ENCODE measurements at regions not wholly inside any gene's neighbourhood (a gene's known extent, or its start where the extent isn't known, plus 50 kb on each side); places are given as distances from the start of the nearest gene placed in this dataset.
A peak's percentile ranks its signal among the peaks of the same experiment; 100 is the strongest.

DNA sequence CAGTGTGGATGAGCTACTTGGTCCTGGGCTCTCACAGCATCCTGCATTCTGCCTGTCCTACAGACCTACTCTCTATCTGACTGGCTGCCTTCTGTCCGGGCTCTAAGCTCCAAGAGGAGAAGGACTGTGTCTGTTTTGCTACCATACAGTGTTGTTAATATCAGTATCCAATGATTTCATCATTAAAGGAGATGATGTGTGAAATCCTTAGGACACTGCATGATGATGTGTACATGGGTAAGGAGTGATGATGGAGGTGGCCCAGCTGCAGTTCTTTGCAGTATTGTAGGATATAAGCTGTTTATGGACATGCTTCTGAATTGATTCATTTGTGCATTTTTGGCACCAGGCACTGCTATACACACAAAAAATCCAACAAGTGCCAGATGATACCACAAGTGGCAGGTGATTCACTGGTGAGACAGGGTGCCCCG, 536.9 kb upstream of the CDH11 start:
- DNase-seq, result no peak

DNA sequence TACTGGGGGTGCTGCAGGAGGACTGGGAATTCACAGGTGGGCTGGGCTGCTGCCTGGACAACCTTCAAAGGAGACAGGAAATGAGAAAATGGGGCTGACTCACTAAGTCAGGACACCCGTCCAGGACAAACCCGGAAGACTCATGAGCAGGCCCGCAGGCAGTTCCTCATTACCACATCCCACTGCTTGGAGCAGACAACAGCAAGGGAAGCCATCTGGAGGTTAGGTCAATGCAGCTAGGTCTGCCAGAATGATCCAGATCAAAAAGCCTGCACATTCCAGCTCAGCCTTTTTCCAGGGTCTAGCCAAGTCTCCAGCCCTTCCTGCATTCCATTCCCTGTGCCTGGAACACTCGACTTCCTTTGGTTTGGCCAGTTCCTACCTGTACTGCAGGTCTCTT, 536.5 kb upstream of the CDH11 start:
- no peak for DNase-seq

DNA sequence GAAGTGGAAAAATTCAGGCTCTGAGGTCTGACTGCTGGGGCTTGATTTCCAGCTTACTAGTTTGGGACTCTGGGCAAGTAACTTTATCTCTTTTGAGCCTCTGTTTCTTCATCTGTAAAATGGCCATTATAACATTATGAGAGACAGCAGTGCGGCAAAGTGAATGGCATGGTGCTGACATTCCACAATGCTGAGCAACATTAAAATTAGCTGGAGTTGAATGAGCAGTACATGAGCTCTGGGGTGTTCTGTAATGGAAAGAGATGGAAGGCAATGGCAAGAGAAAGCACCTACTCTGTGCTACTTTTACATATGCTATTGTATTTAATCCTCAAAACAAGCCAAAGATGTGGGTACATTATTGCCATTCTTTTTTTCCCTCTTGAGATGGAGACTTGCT, 535.7 kb upstream of the CDH11 start:
- DNase-seq, result no peak

- no peak for DNase-seq
These were observed 535.2 kb upstream of the CDH11 start for GRCh38 chr16:65657071-65657494.

GRCh38 chr16:65655802-65656201, 533.9 kb upstream of the CDH11 start:
- no peak for DNase-seq

GRCh38 chr16:65648101-65648500, 526.2 kb upstream of the CDH11 start:
- DNase-seq, result no peak

DNA sequence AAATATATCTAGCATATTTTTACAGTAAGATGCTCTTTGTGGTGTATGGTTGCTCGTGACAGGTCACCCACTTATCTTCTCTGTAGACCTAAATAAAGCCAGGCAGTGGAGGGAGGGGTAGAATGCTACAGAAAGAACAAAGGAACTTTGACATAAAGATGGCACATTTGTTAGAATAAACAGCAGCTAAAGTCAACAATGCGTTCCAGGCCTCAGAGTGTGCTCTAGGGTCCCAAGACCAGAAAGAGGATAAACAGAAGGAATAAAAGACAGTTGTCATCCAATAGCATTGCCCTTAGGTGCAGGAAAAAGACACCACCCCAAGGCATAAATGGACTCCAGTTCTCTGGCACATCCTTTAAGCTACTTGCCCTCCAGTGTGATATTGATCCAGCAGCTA, 523.0 kb upstream of the CDH11 start:
- DNase-seq, result no peak

GRCh38 chr16:65641762-65642289, 520.0 kb upstream of the CDH11 start:
- DNase-seq, result no peak

DNA sequence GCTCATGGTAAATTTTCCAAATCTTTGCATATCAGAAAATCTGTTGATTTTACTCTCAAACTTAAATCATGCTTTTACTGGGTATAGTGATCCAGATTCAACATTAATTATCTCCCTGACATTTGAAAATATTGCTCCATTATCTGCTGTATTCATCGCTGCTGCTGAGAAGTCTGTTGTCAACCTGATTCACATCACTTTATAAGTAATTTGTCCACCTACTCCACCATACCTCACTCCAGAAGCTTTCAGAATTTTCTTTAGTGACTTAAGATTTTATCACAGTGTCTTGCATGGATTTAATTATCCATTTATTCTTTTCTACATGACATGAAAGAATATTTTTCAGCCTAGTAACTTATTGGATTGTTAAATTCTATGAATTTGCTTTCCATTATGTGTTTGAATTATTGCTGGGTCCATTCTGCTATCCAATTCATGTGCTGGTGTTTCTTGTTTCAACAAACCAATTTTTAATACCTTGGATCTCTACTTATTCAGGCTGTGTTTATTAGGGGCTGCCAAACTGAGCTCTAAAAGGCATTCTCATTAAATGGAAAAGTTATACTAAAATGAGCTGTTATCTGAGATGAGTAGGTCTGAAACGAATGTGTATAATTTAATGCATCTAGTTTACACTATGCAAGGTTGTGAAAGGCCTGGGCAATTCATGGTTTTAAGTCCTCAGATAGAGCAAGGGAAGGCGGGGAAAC, 519.3 kb upstream of the CDH11 start:
- DNase-seq, result no peak

- DNase-seq, result no peak
These were observed 513.0 kb upstream of the CDH11 start for GRCh38 chr16:65634833-65635232.

- DNase-seq, result no peak
These were observed 512.4 kb upstream of the CDH11 start for GRCh38 chr16:65634291-65634690.

DNA sequence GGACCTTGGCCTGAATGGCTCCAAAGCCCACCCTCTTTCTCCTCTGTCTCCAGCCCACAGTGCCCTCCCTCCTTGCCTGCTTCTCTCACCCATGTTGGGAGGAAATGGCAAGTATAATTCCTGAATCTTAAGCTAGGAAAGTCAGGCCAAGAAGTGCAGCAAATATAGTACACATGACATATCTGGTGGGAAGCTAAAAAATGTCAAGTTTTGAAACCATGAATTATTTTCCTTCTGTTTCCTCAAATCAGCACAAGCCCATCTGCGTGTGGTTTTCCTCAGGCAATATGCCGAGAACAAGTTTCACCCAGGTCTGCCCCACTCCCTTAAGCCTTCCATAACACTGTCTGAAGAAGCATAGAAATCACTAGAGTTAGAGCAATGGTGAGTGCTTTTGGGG, 502.8 kb upstream of the CDH11 start:
- no peak for DNase-seq

DNA sequence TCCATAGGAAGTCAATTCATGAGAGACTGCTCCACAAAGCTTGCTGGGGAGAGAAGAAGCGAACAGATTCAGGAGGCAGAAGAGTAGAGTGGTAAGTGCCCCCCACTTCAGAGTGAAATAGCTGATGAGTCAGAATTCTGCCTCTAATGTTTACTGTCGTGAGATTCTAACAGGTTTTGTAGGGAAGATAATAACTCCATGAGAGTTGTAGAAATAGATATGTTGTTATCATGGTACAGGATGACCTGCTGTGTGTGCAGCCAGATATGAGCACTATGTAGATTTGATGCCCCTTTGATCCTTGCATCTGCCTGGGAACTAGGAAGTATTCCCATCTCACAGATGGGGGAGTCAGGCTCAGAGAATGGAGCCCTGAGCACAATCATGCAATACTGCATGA, 502.4 kb upstream of the CDH11 start:
- DNase-seq, result no peak

- no peak for DNase-seq
These were observed 501.0 kb upstream of the CDH11 start for GRCh38 chr16:65622871-65623270.

DNA sequence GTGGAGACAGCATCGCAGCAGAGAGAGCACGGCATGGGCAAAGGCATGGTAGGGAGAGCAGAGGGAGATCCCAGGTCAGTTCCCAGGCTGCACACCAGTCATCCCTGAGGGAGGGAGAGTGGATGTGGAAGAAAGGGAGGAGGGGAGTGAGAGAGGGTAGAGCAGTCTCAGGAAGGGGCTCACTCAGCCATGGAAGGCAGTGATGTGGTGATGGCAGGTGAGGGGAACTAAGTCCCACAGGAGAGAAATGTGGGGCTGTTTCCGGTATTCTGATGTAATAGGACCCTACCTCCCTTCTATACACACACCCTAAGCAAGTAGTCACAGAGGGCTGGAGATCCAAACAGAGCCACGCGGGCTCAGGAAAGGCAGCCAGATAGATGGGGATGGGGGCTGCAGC, 500.3 kb upstream of the CDH11 start:
- no peak for DNase-seq

- peak in 1 of 3 experiments; percentile 1 for DNase-seq
These were observed 499.8 kb upstream of the CDH11 start for GRCh38 chr16:65621640-65622039.

DNA sequence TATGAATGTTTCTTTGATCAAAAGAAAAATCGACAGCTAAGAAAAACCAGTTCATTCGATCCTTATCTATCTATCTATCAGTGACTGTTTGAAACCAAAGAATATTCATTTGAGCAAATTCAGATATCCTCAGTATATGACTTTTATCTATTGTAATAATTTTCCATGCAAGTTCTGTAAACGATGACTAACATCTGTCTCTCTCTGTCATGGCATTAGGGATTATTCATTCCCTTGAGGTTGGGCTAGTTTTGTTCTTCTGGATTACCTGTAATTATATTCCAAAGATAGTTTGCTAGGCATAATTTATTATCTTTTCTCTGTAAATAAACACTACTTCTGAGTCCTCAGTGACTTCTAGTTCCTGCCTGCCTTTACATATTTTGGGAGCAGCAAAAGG, 497.7 kb upstream of the CDH11 start:
- no peak for DNase-seq

- DNase-seq, result no peak
These were observed 497.1 kb upstream of the CDH11 start for GRCh38 chr16:65618931-65619330.

DNA sequence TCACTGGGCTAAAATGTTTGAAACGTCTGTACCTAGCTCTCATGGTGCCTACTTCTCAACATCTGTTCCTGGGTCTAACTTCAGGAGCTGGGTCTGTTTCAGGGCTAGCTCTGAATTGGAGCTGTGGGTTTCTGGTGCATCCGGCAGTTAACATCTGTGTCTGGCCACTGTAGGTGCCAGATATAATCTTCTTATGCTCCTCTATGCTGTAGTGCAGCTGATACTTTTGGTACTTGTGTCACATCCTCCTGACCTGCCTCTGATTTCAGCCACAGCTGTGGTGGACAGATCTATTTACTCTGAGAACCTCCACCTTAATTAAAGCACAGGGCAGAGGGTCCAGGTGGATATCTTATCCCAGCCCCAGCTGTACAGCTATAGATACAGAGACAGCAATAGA, 496.5 kb upstream of the CDH11 start:
- no peak for DNase-seq

GRCh38 chr16:65617421-65617820, 495.6 kb upstream of the CDH11 start:
- no peak for DNase-seq

GRCh38 chr16:65608455-65608854, 486.6 kb upstream of the CDH11 start:
- DNase-seq, result no peak

DNA sequence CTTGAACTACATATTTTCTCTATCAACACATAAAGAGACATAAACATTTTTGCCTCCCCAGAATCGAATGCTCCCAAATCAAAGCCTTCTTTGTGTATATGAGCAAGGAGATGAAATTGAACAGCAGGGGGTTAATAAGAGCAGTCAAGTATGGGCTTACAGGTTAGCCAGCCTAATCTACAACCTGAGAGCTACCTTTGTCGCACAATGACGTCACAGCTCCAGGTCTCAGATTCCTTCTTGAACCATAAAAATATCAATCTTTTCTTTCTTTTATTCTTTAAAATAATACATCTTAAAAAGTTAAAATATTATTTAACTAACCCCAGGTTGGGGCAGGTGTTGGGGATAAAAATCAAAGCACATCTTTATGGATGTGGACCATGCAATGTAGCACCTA, 482.9 kb upstream of the CDH11 start:
- no peak for DNase-seq

DNA sequence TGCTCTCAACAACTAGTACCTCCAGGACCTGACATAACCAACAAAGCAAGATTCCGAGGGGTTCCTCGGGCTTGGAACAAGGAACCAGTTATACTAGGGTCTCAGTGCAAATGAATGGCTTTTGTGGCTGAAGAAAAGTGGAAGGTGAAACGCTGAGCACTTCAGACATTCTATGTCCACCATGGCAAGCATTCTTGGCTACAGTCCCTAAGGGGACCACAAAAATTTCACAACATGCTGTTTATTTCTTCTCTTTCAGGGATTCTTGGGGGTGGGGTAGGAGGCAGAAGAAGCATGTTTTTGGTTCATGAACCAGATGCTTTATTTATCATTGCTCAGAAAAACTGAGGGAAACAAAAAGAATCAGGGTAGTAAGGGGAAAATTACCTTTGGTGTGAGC, 479.9 kb upstream of the CDH11 start:
- DNase-seq, result no peak

- DNase-seq, result no peak
These were observed 478.8 kb upstream of the CDH11 start for GRCh38 chr16:65600629-65601028.

GRCh38 chr16:65600046-65600445, 478.2 kb upstream of the CDH11 start:
- DNase-seq, result no peak

Data from NCI-H1417 (cell line).